GM19463 (cell line): ENCODE measurements at regions not wholly inside any gene's neighbourhood (a gene's known extent, or its start where the extent isn't known, plus 50 kb on each side); places are given as distances from the start of the nearest gene placed in this dataset.

Experiments
- ATAC-seq: cut with Tn5 transposase; IDR thresholded peaks from one replicate; pipeline ENCODE4 v1.9.1; 2021; ENCODE audit warnings: mild to moderate bottlenecking, moderate library complexity; ENCODE audit not compliant: unreplicated experiment

- no peak for ATAC-seq
Measured at GRCh38 chr13:111533900-111534683, 213.7 kb downstream of the TEX29 start.

- no peak for ATAC-seq
Measured at GRCh38 chr13:111534751-111535522, 214.5 kb downstream of the TEX29 start.

- ATAC-seq: no peak
Measured at GRCh38 chr13:111535523-111535811, 215.0 kb downstream of the TEX29 start.

- no peak for ATAC-seq
Measured at GRCh38 chr13:111536075-111536642, 215.7 kb downstream of the TEX29 start.

GRCh38 chr13:111537115-111537728, 216.8 kb downstream of the TEX29 start:
- no peak for ATAC-seq

GRCh38 chr13:111537843-111538499, 217.5 kb downstream of the TEX29 start:
- no peak for ATAC-seq

GRCh38 chr13:111539252-111539651, 218.8 kb downstream of the TEX29 start:
- no peak for ATAC-seq

GRCh38 chr13:111539791-111540446, 219.5 kb downstream of the TEX29 start:
- ATAC-seq: no peak

- no peak for ATAC-seq
Measured at GRCh38 chr13:111540486-111540885, 220.0 kb downstream of the TEX29 start.

GRCh38 chr13:111541345-111541744, 220.9 kb downstream of the TEX29 start:
- ATAC-seq: no peak

GRCh38 chr13:111541752-111542529, 221.5 kb downstream of the TEX29 start:
- no peak for ATAC-seq

GRCh38 chr13:111542530-111543341, 222.3 kb downstream of the TEX29 start:
- no peak for ATAC-seq

GRCh38 chr13:111546921-111547675, 226.7 kb downstream of the TEX29 start:
- ATAC-seq: no peak

- ATAC-seq: no peak
Measured at GRCh38 chr13:111547726-111548273, 227.4 kb downstream of the TEX29 start.

GRCh38 chr13:111548301-111548700, 227.9 kb downstream of the TEX29 start:
- ATAC-seq: no peak

GRCh38 chr13:111548805-111549204, 228.4 kb downstream of the TEX29 start:
- no peak for ATAC-seq

GRCh38 chr13:111549464-111549863, 229.0 kb downstream of the TEX29 start:
- no peak for ATAC-seq

- ATAC-seq: no peak
Measured at GRCh38 chr13:111550062-111550461, 229.6 kb downstream of the TEX29 start.
